IMR-90 (cell line): ENCODE measurements at regions not wholly inside any gene's neighbourhood (a gene's known extent, or its start where the extent isn't known, plus 50 kb on each side); places are given as distances from the start of the nearest gene placed in this dataset.

ENCODE experiments used
- ATAC-seq: fragments of 200-7000 bp; cut with Tn5 transposase; 2 replicates; pipeline ENCODE4 v1.9.1; 2020; ENCODE audit warnings: low read depth, mild to moderate bottlenecking, moderate library complexity
- BruUV-seq: library from RNA; stranded (reverse); fragments of 400-500 nt; replicated peaks from 2 replicates; lab custom pipeline; 2021; lab: Mats Ljungman, UMichigan
- CTCF ChIA-PET: fragments of 300-600 bp; formaldehyde crosslinking; extraction: SDS; loops from one replicate; lab custom pipeline; 2021; ENCODE audit warnings: antibody characterized with exemption; lab: Yijun Ruan, JAX
- POLR2A ChIA-PET: fragments of 300-600 bp; sonication (Branson Sonifier 250); formaldehyde crosslinking; loops from one replicate; lab custom pipeline; 2022; ENCODE audit warnings: antibody characterized with exemption; ENCODE audit not compliant: unreplicated experiment; lab: Charles Lee
- DNase-seq: peaks from one replicate; pipeline ENCODE4 v3.0.0; 2013
- H2AFZ ChIP-seq: replicated peaks from 2 replicates; pipeline ENCODE3; 2013; ENCODE audit warnings: low read length, mild to moderate bottlenecking; ENCODE audit not compliant: poor library complexity
- H2AK5ac ChIP-seq: 2 replicates; pipeline ENCODE4 v1.6.1; 2013; ENCODE audit warnings: low read depth, low read length, inconsistent platforms
- H2AK9ac ChIP-seq: replicated peaks from 2 replicates; pipeline ENCODE3; 2013; ENCODE audit warnings: mild to moderate bottlenecking, low read depth, low read length, moderate library complexity; ENCODE audit not compliant: poor library complexity
- H2BK120ac ChIP-seq: 2 replicates; pipeline ENCODE4 v1.6.1; 2013; ENCODE audit warnings: low read depth, low read length, inconsistent platforms
- H2BK15ac ChIP-seq: 3 replicates; pipeline ENCODE4 v1.6.1; 2013; ENCODE audit warnings: low read depth, low read length, inconsistent platforms
- H2BK20ac ChIP-seq: 2 replicates; pipeline ENCODE4 v1.6.1; 2013; ENCODE audit warnings: low read depth, mild to moderate bottlenecking, inconsistent platforms, low read length, moderate library complexity
- H2BK5ac ChIP-seq: 2 replicates; pipeline ENCODE4 v1.6.1; 2013; ENCODE audit warnings: mild to moderate bottlenecking, low read depth, low read length, inconsistent platforms; ENCODE audit not compliant: poor library complexity, severe bottlenecking
- H3K14ac ChIP-seq: replicated peaks from 2 replicates; pipeline ENCODE4 v1.6.1; 2013; ENCODE audit warnings: low read depth, low read length, inconsistent platforms
- H3K18ac ChIP-seq: 2 replicates; pipeline ENCODE4 v1.6.1; 2013; ENCODE audit warnings: low read depth, low read length, control low read depth
- H3K23ac ChIP-seq: 2 replicates; pipeline ENCODE4 v1.6.1; 2013; ENCODE audit warnings: low read depth, low read length, inconsistent platforms
- H3K27ac ChIP-seq: 2 replicates; pipeline ENCODE4 v1.5.1; 2013; ENCODE audit warnings: mild to moderate bottlenecking, control low read depth, low read length; ENCODE audit not compliant: insufficient read depth
- H3K27me3 ChIP-seq: 2 replicates; pipeline ENCODE4 v1.6.1; 2013; ENCODE audit warnings: low read length; ENCODE audit not compliant: control insufficient read depth, insufficient read depth
- H3K36me3 ChIP-seq: 2 replicates; pipeline ENCODE4 v1.6.1; 2013; ENCODE audit warnings: low read length, mixed read lengths; ENCODE audit not compliant: control insufficient read depth, insufficient read depth
- H3K4ac ChIP-seq: 2 replicates; pipeline ENCODE4 v1.6.1; 2013; ENCODE audit warnings: low read depth, low read length, inconsistent platforms
- H3K4me1 ChIP-seq: 2 replicates; pipeline ENCODE4 v1.6.1; 2013; ENCODE audit warnings: low read length, mixed read lengths; ENCODE audit not compliant: control insufficient read depth, insufficient read depth
- H3K4me2 ChIP-seq: 2 replicates; pipeline ENCODE4 v1.6.1; 2013; ENCODE audit warnings: low read depth, mild to moderate bottlenecking, control low read depth, low read length, moderate library complexity
- H3K4me3 ChIP-seq: 2 replicates; pipeline ENCODE4 v1.5.1; 2013; ENCODE audit warnings: low read depth, mild to moderate bottlenecking, control low read depth, low read length, moderate library complexity; ENCODE audit not compliant: insufficient read depth
- H3K56ac ChIP-seq: 2 replicates; pipeline ENCODE4 v1.6.1; 2013; ENCODE audit warnings: low read length, inconsistent platforms; ENCODE audit not compliant: insufficient read depth; ENCODE audit errors: extremely low read depth
- H3K79me1 ChIP-seq, 2 experiments: 2 replicates each; pipeline ENCODE4 v1.6.1; 2013; ENCODE audit warnings: low read length in 2 of 2, inconsistent platforms in 1 of 2, low read depth in 1 of 2
- H3K9ac ChIP-seq: 2 replicates; pipeline ENCODE4 v1.6.1; 2013; ENCODE audit warnings: low read depth, low read length, control low read depth
- H3K9me1 ChIP-seq: 2 replicates; pipeline ENCODE4 v1.6.1; 2013; ENCODE audit warnings: low read length, inconsistent platforms; ENCODE audit not compliant: insufficient read depth
- H3K9me3 ChIP-seq: 2 replicates; pipeline ENCODE4 v1.6.1; 2013; ENCODE audit warnings: low read length; ENCODE audit not compliant: control insufficient read depth, insufficient read depth
- H4K20me1 ChIP-seq: 2 replicates; pipeline ENCODE4 v1.6.1; 2013; ENCODE audit warnings: low read length, inconsistent platforms; ENCODE audit not compliant: insufficient read depth
- H4K5ac ChIP-seq: 2 replicates; pipeline ENCODE4 v1.6.1; 2013; ENCODE audit warnings: mild to moderate bottlenecking, low read depth, low read length, control low read depth
- H4K8ac ChIP-seq, 2 experiments: 2 replicates each; pipeline ENCODE4 v1.6.1; 2013; ENCODE audit warnings: low read depth in 2 of 2, low read length in 2 of 2, control low read depth in 1 of 2, inconsistent platforms in 1 of 2
- H4K91ac ChIP-seq: 2 replicates; pipeline ENCODE4 v1.6.1; 2013; ENCODE audit warnings: low read depth, low read length, inconsistent platforms; ENCODE audit not compliant: insufficient read depth
- BHLHE40 ChIP-seq: fragments of 150-350 bp; IDR thresholded peaks from 2 replicates; pipeline ENCODE4 v1.6.1; 2016; ENCODE audit warnings: mild to moderate bottlenecking, low read depth, low read length
- FOS ChIP-seq: fragments of 150-350 bp; IDR thresholded peaks from 2 replicates; pipeline ENCODE4 v1.6.1; 2016; ENCODE audit warnings: low read depth, low read length
- MAFK ChIP-seq: IDR thresholded peaks from 2 replicates; pipeline ENCODE4 v1.6.1; 2012; ENCODE audit warnings: low read depth, low read length, improper control_type of control experiment
- MAZ ChIP-seq: IDR thresholded peaks from 2 replicates; pipeline ENCODE4 v1.6.1; 2012; ENCODE audit warnings: low read depth, mild to moderate bottlenecking, low read length, improper control_type of control experiment, moderate library complexity, borderline replicate concordance
- POLR2A ChIP-seq: IDR thresholded peaks from 2 replicates; pipeline ENCODE4 v1.6.1; 2012; ENCODE audit warnings: mild to moderate bottlenecking, low read depth, low read length
- RAD21 ChIP-seq: IDR thresholded peaks from 2 replicates; pipeline ENCODE4 v1.6.1; 2012; ENCODE audit warnings: low read length, improper control_type of control experiment
- RFX5 ChIP-seq: IDR thresholded peaks from 2 replicates; pipeline ENCODE4 v1.8.0; 2012; ENCODE audit warnings: low read depth, mild to moderate bottlenecking, low read length, moderate library complexity
- WGBS, 2 experiments: methylation state at CpG; one replicate each; pipeline versions ENCODE4 v1.1.5 to v1.1.7; 2013; ENCODE audit warnings: missing lambda C conversion rate in 2 of 2; ENCODE audit not compliant: insufficient read length in 1 of 2; ENCODE audit errors: extremely low coverage in 2 of 2; 5-methylcytosine and 5-hydroxymethylcytosine counted together
- dilution Hi-C: fragments of 300-500 bp; cut with HindIII; formaldehyde crosslinking; loops from one replicate; pipeline ENCODE4 v1.14.3; 2018; ENCODE audit warnings: low sequenced_read_pairs; ENCODE audit not compliant: unreplicated experiment
- in situ Hi-C: fragments of 300-500 bp; cut with MboI; formaldehyde crosslinking; loops from 3 replicates; pipeline ENCODE4 v1.14.3; 2019; ENCODE audit warnings: low sequenced_read_pairs, inconsistent platforms, mixed read lengths
- intact Hi-C: fragments of 100-400 bp; cut with micrococcal nuclease; formaldehyde crosslinking; loops from 2 replicates; pipeline ENCODE4 v1.10.0; 2022
- TF ChIP-seq, protein P1 (sequence below): fragments of 150-350 bp; IDR thresholded peaks from 2 replicates; pipeline ENCODE4 v1.6.1; 2016; ENCODE audit warnings: low read depth, mild to moderate bottlenecking, low read length, moderate library complexity, borderline replicate concordance
- TF ChIP-seq, protein P2 (sequence below): fragments of 150-350 bp; IDR thresholded peaks from 2 replicates; pipeline ENCODE4 v1.6.1; 2017; ENCODE audit warnings: mild to moderate bottlenecking, antibody characterized with exemption, low read length, low read depth

DNA sequence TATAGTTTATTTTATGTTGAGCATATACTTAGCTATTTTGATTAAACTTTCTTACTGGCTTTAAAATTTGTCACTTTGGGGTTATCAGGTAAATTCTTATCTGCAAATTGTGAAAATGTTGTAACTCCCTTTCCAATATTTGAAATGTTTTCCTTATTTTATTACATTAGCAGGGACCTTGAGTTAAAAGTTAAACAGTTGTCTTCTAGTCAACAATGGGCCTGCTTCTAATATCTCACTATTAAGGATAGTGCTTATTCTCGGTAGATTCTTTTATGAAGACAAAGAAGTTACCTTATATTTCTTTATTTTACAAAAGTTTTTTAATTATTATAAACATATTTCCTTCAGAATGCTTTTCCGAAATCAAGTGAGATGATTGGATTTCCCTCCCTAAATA is 53.7 kb upstream of the AHR start:
- Histone ChIP-seq H2BK15ac (no peak overlapping the region), H3K9me3 (no peaks in the 10 kb centered on the region), H3K23ac (no peak overlapping the region), H3K14ac (no peak overlapping the region), H3K79me1 (no peaks in the 10 kb centered on the region), H3K4me2 (no peak overlapping the region), H3K4ac (no peak overlapping the region), H4K8ac (no peak overlapping the region), H3K27ac (no peak overlapping the region), H2AK5ac (no peak overlapping the region), H2BK5ac (no peak overlapping the region), H4K20me1 (no peaks in the 10 kb centered on the region), H3K36me3 (no peaks in the 10 kb centered on the region), H4K5ac (no peak overlapping the region), H2AFZ (no peak overlapping the region), H3K9ac (no peak overlapping the region), H2BK20ac (no peak overlapping the region), H2AK9ac (no peak overlapping the region), H3K56ac (no peak overlapping the region), H3K4me3 (no peak overlapping the region), H3K27me3 (no peaks in the 10 kb centered on the region), H3K9me1 (no peaks in the 10 kb centered on the region), H4K91ac (no peak overlapping the region), H2BK120ac (no peak overlapping the region), H3K18ac (no peak overlapping the region), H3K4me1 (peaks cover 4% of the 10 kb centered on the region; the same call in 1 of the 2 replicates)
- ChIA-PET POLR2A (no interaction called here), CTCF (no interaction called here)
- DNase-seq (no peak), ATAC-seq (no peak)
- no TSS peak for BruUV-seq
- WGBS, 2 experiments, result no CpG with 5 or more reads among the region's 2 CpGs
- dilution Hi-C loops, result no loop called here
- TF ChIP-seq, protein P1, sequence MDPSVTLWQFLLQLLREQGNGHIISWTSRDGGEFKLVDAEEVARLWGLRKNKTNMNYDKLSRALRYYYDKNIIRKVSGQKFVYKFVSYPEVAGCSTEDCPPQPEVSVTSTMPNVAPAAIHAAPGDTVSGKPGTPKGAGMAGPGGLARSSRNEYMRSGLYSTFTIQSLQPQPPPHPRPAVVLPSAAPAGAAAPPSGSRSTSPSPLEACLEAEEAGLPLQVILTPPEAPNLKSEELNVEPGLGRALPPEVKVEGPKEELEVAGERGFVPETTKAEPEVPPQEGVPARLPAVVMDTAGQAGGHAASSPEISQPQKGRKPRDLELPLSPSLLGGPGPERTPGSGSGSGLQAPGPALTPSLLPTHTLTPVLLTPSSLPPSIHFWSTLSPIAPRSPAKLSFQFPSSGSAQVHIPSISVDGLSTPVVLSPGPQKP, result no peak
- no peak for TF ChIP-seq POLR2A
- no peak for TF ChIP-seq MAZ
- TF ChIP-seq BHLHE40, result no peak
- TF ChIP-seq, protein P2, sequence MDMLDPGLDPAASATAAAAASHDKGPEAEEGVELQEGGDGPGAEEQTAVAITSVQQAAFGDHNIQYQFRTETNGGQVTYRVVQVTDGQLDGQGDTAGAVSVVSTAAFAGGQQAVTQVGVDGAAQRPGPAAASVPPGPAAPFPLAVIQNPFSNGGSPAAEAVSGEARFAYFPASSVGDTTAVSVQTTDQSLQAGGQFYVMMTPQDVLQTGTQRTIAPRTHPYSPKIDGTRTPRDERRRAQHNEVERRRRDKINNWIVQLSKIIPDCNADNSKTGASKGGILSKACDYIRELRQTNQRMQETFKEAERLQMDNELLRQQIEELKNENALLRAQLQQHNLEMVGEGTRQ, result no peak
- no peak for TF ChIP-seq MAFK
- no peak for TF ChIP-seq FOS
- no peak for TF ChIP-seq RAD21
- TF ChIP-seq RFX5, result no peak
- in situ Hi-C loops, result no loop called here
- intact Hi-C loops, result no loop called here
